H9 (cell line): ENCODE measurements at regions not wholly inside any gene's neighbourhood (a gene's known extent, or its start where the extent isn't known, plus 50 kb on each side); places are given as distances from the start of the nearest gene placed in this dataset.

ENCODE experiments used
- DNase-seq: peaks from one replicate; pipeline ENCODE4 v3.0.0-alpha.2; 2017
- H2AFZ ChIP-seq: one replicate; pipeline ENCODE4 v1.6.1; 2013; ENCODE audit warnings: mild to moderate bottlenecking, low read length, control low read depth, moderate library complexity
- H2AK5ac ChIP-seq: 2 replicates; pipeline ENCODE4 v1.6.1; 2013; ENCODE audit warnings: low read length, control low read depth, mixed read lengths; ENCODE audit not compliant: insufficient read length
- H2BK120ac ChIP-seq: one replicate; pipeline ENCODE4 v1.6.1; 2013; ENCODE audit warnings: low read depth, mild to moderate bottlenecking, low read length, control low read depth, inconsistent platforms; ENCODE audit not compliant: poor library complexity, severe bottlenecking
- H2BK12ac ChIP-seq: 2 replicates; pipeline ENCODE4 v1.6.1; 2013; ENCODE audit warnings: low read length, control low read depth, mixed read lengths, low read depth; ENCODE audit not compliant: insufficient read length
- H2BK15ac ChIP-seq: 2 replicates; pipeline ENCODE4 v1.6.1; 2013; ENCODE audit warnings: low read depth, low read length, control low read depth
- H2BK20ac ChIP-seq: one replicate; pipeline ENCODE4 v1.6.1; 2013; ENCODE audit warnings: low read depth, mild to moderate bottlenecking, low read length, control low read depth, inconsistent platforms; ENCODE audit not compliant: poor library complexity, severe bottlenecking
- H2BK5ac ChIP-seq: 2 replicates; pipeline ENCODE4 v1.6.1; 2013; ENCODE audit warnings: low read length, control low read depth, mixed read lengths; ENCODE audit not compliant: insufficient read length
- H3K14ac ChIP-seq: 2 replicates; pipeline ENCODE4 v1.6.1; 2013; ENCODE audit warnings: low read length, control low read depth; ENCODE audit not compliant: insufficient read depth
- H3K18ac ChIP-seq: 2 replicates; pipeline ENCODE4 v1.6.1; 2013; ENCODE audit warnings: low read depth, mild to moderate bottlenecking, mixed read lengths, low read length, control low read depth; ENCODE audit not compliant: insufficient read length
- H3K23ac ChIP-seq: 2 replicates; pipeline ENCODE4 v1.6.1; 2013; ENCODE audit warnings: low read length, control low read depth, mixed read lengths, low read depth; ENCODE audit not compliant: insufficient read length
- H3K23me2 ChIP-seq: 2 replicates; pipeline ENCODE4 v1.6.1; 2013; ENCODE audit warnings: low read depth, mild to moderate bottlenecking, mixed read lengths, low read length, control low read depth; ENCODE audit not compliant: insufficient read length, poor library complexity, severe bottlenecking
- H3K27ac ChIP-seq: 2 replicates; pipeline ENCODE4 v1.5.1; 2013; ENCODE audit warnings: low read length, control low read depth, mixed read lengths, low read depth; ENCODE audit not compliant: insufficient read length
- H3K27me3 ChIP-seq: 2 replicates; pipeline ENCODE4 v1.6.1; 2013; ENCODE audit warnings: low read length, control low read depth, inconsistent platforms; ENCODE audit not compliant: insufficient read depth
- H3K4ac ChIP-seq: 2 replicates; pipeline ENCODE4 v1.6.1; 2013; ENCODE audit warnings: low read depth, mild to moderate bottlenecking, control low read depth, inconsistent platforms, low read length, moderate library complexity
- H3K4me1 ChIP-seq: 2 replicates; pipeline ENCODE4 v1.6.1; 2013; ENCODE audit warnings: low read length, control low read depth, inconsistent platforms; ENCODE audit not compliant: insufficient read depth
- H3K4me2 ChIP-seq: 2 replicates; pipeline ENCODE4 v1.6.1; 2013; ENCODE audit warnings: low read length, control low read depth, mixed read lengths; ENCODE audit not compliant: insufficient read length, insufficient read depth
- H3K56ac ChIP-seq: 2 replicates; pipeline ENCODE4 v1.6.1; 2013; ENCODE audit warnings: low read depth, mild to moderate bottlenecking, mixed read lengths, low read length, control low read depth; ENCODE audit not compliant: insufficient read length
- H3K79me1 ChIP-seq: 2 replicates; pipeline ENCODE4 v1.6.1; 2013; ENCODE audit warnings: low read depth, mild to moderate bottlenecking, moderate library complexity, low read length, control low read depth, inconsistent platforms; ENCODE audit not compliant: insufficient read depth, poor library complexity, severe bottlenecking
- H3K79me2 ChIP-seq: 2 replicates; pipeline ENCODE4 v1.6.1; 2013; ENCODE audit warnings: low read length, control low read depth, inconsistent platforms; ENCODE audit not compliant: insufficient read depth
- H3K9ac ChIP-seq: 2 replicates; pipeline ENCODE4 v1.6.1; 2013; ENCODE audit warnings: low read length, control low read depth, mixed read lengths; ENCODE audit not compliant: insufficient read length; ENCODE audit errors: extremely low read depth
- H3K9me3 ChIP-seq: one replicate; pipeline ENCODE4 v1.6.1; 2013; ENCODE audit warnings: low read depth, low read length, inconsistent platforms; ENCODE audit not compliant: control insufficient read depth
- H3T11ph ChIP-seq: one replicate; pipeline ENCODE4 v1.6.1; 2013; ENCODE audit warnings: mild to moderate bottlenecking, low read length, control low read depth, inconsistent platforms
- H4K20me1 ChIP-seq: one replicate; pipeline ENCODE4 v1.6.1; 2013; ENCODE audit not compliant: control insufficient read depth, insufficient read length, insufficient read depth
- H4K5ac ChIP-seq: 2 replicates; pipeline ENCODE4 v1.6.1; 2013; ENCODE audit warnings: low read depth, mild to moderate bottlenecking, mixed read lengths, low read length, control low read depth; ENCODE audit not compliant: insufficient read length
- H4K8ac ChIP-seq: replicated peaks from 2 replicates; pipeline ENCODE4 v1.6.1; 2013; ENCODE audit warnings: low read length, control low read depth, mixed read lengths, low read depth; ENCODE audit not compliant: insufficient read length
- H4K91ac ChIP-seq: 2 replicates; pipeline ENCODE4 v1.6.1; 2013; ENCODE audit warnings: low read depth, mild to moderate bottlenecking, moderate library complexity, mixed read lengths, low read length, control low read depth; ENCODE audit not compliant: insufficient read length
- H3K27ac Mint-ChIP-seq, 3 experiments: 2 replicates in 2 of 3; 3 replicates in 1 of 3; pipeline ENCODE4 v1.8.0; 2020 to 2021; ENCODE audit warnings: mixed read lengths in 3 of 3, mild to moderate bottlenecking in 1 of 3, moderate library complexity in 1 of 3
- H3K27me3 Mint-ChIP-seq: 2 replicates; pipeline ENCODE4 v1.8.0; 2021; ENCODE audit warnings: low read depth, mild to moderate bottlenecking, moderate library complexity, mixed read lengths
- H3K36me3 Mint-ChIP-seq, 3 experiments: 2 replicates in 2 of 3; 3 replicates in 1 of 3; pipeline ENCODE4 v1.8.0; 2020 to 2021; ENCODE audit warnings: low read depth in 3 of 3, mixed read lengths in 3 of 3; ENCODE audit not compliant: insufficient read depth in 1 of 3
- H3K4me1 Mint-ChIP-seq, 2 experiments: 2 replicates each; pipeline ENCODE4 v1.8.0; 2020; ENCODE audit warnings: mixed read lengths in 2 of 2
- H3K4me3 Mint-ChIP-seq, 2 experiments: 2 replicates in 1 of 2; 3 replicates in 1 of 2; pipeline ENCODE4 v1.8.0; 2020 to 2021; ENCODE audit warnings: mild to moderate bottlenecking in 2 of 2, mixed read lengths in 2 of 2, moderate library complexity in 1 of 2
- H3K9me3 Mint-ChIP-seq, 2 experiments: 2 replicates in 1 of 2; 3 replicates in 1 of 2; pipeline ENCODE4 v1.8.0; 2020; ENCODE audit warnings: mild to moderate bottlenecking in 2 of 2, mixed read lengths in 2 of 2, moderate library complexity in 1 of 2
- WGBS: extraction: QIAGEN DNeasy Blood & Tissue Kit; methylation state at CpG from one replicate; pipeline ENCODE4 v1.1.7; 2013; ENCODE audit warnings: missing lambda C conversion rate, low lambda C conversion rate, mixed read lengths; ENCODE audit not compliant: insufficient read length; ENCODE audit errors: extremely low coverage; 5-methylcytosine and 5-hydroxymethylcytosine counted together
- TF ChIP-seq, protein P1 (sequence below): fragments of 200-600 bp; sonication (generic); conservative IDR thresholded peaks from 3 replicates; pipeline ENCODE4 v1.8.0; 2021; ENCODE audit warnings: antibody characterized with exemption, mild to moderate bottlenecking

DNA sequence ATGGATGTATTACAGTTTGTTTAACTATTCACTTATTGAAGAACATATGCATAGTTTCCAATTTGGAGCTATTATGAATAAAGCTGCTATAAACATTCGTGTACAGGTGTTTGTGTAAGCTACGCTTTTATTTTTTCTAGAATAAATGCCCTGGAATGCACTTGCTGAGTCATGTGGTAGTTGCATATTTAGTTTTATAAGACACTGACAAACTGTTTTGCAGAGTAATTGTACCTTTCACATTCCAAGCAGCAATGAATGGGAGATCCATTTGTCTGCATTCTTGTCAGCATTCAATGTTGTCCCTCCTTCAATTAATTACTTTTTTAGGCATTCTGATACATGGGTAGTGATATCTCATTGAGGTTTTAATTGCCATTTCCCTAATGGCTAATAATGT is 373.6 kb upstream of the GHITM start:
- no peak overlapping the region for H3K23ac ChIP-seq
- H3T11ph ChIP-seq: no peak overlapping the region
- peaks cover 10% of the 10 kb centered on the region for H3K27me3 ChIP-seq
- H3K9ac ChIP-seq: no peak overlapping the region
- H2BK120ac ChIP-seq: no peak overlapping the region
- no peak for DNase-seq
- Mint-ChIP-seq H3K27ac (no peak overlapping the region), H3K27me3 (peaks cover 50% of the 10 kb centered on the region), H3K4me3 (no peak overlapping the region), H3K4me1 (peaks cover 22 to 23% of the 10 kb centered on the region in 2 experiments), H3K9me3 (peaks cover 0 to 6% of the 10 kb centered on the region in 2 experiments; a peak in 2 of 5 replicates), H3K36me3 (no peaks in the 10 kb centered on the region)
- no peak overlapping the region for H2BK20ac ChIP-seq
- no peak overlapping the region for H3K14ac ChIP-seq
- H4K20me1 ChIP-seq: no peaks in the 10 kb centered on the region
- no peak overlapping the region for H3K4ac ChIP-seq
- H4K5ac ChIP-seq: no peak overlapping the region
- H3K56ac ChIP-seq: no peak overlapping the region
- no peaks in the 10 kb centered on the region for H3K79me1 ChIP-seq
- no peak overlapping the region for H2BK5ac ChIP-seq
- H3K27ac ChIP-seq: no peak overlapping the region
- peaks cover under 1% of the 10 kb centered on the region; the same call in 1 of the 2 replicates for H3K4me1 ChIP-seq
- TF ChIP-seq, protein P1, sequence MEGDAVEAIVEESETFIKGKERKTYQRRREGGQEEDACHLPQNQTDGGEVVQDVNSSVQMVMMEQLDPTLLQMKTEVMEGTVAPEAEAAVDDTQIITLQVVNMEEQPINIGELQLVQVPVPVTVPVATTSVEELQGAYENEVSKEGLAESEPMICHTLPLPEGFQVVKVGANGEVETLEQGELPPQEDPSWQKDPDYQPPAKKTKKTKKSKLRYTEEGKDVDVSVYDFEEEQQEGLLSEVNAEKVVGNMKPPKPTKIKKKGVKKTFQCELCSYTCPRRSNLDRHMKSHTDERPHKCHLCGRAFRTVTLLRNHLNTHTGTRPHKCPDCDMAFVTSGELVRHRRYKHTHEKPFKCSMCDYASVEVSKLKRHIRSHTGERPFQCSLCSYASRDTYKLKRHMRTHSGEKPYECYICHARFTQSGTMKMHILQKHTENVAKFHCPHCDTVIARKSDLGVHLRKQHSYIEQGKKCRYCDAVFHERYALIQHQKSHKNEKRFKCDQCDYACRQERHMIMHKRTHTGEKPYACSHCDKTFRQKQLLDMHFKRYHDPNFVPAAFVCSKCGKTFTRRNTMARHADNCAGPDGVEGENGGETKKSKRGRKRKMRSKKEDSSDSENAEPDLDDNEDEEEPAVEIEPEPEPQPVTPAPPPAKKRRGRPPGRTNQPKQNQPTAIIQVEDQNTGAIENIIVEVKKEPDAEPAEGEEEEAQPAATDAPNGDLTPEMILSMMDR: no peak
- H3K4me2 ChIP-seq: no peak overlapping the region
- no peak overlapping the region for H2AFZ ChIP-seq
- H2BK15ac ChIP-seq: no peak overlapping the region
- no peak overlapping the region for H2AK5ac ChIP-seq
- H3K79me2 ChIP-seq: no peaks in the 10 kb centered on the region
- no peaks in the 10 kb centered on the region for H3K23me2 ChIP-seq
- H3K9me3 ChIP-seq: no peaks in the 10 kb centered on the region
- WGBS: no CpG with 5 or more reads among the region's 2 CpGs
- no peak overlapping the region for H4K91ac ChIP-seq
- H4K8ac ChIP-seq: no peak overlapping the region
- H3K18ac ChIP-seq: no peak overlapping the region
- no peak overlapping the region for H2BK12ac ChIP-seq
